Activated T-cell treated with anti-CD3 and anti-CD28 coated beads, Interleukin-2, amount 50 U/mL, for 72 hours (primary cell): ENCODE measurements at regions not wholly inside any gene's neighbourhood (a gene's known extent, or its start where the extent isn't known, plus 50 kb on each side); places are given as distances from the start of the nearest gene placed in this dataset.

Experiments
- ATAC-seq, 2 donors: fragments of 150-1000 bp; cut with Tn5 transposase; replicated peaks in 1 of 2; 2 replicates each; pipeline ENCODE4 v1.10.0; 2021; ENCODE audit warnings: moderate library complexity in 2 of 2, mild to moderate bottlenecking in 1 of 2
- DNase-seq, 2 donors: peaks; one replicate each; pipeline ENCODE4 v3.0.0; 2021 to 2022; ENCODE audit warnings: mixed read lengths in 1 of 2
- H3K27ac Mint-ChIP-seq: one replicate; pipeline ENCODE4 v1.8.0; 2022; ENCODE audit warnings: mild to moderate bottlenecking, moderate library complexity, mixed read lengths
- H3K27me3 Mint-ChIP-seq: one replicate; pipeline ENCODE4 v1.8.0; 2022; ENCODE audit warnings: low read depth, mixed read lengths
- H3K36me3 Mint-ChIP-seq, 2 donors: one replicate each; pipeline ENCODE4 v1.8.0; 2022; ENCODE audit warnings: mixed read lengths in 2 of 2, mild to moderate bottlenecking in 1 of 2; ENCODE audit not compliant: insufficient read depth in 2 of 2
- H3K4me1 Mint-ChIP-seq: one replicate; pipeline ENCODE4 v1.8.0; 2022; ENCODE audit warnings: low read depth, mixed read lengths
- H3K4me3 Mint-ChIP-seq, 2 donors: one replicate each; pipeline ENCODE4 v1.8.0; 2022; ENCODE audit warnings: mild to moderate bottlenecking in 2 of 2, mixed read lengths in 2 of 2, moderate library complexity in 2 of 2
- H3K9me3 Mint-ChIP-seq, 2 donors: one replicate each; pipeline ENCODE4 v1.8.0; 2022; ENCODE audit warnings: mixed read lengths in 2 of 2

GRCh38 chr17:36824678-36825101 is 112.6 kb upstream of the LHX1 start:
- no peaks in the 10 kb centered on the region for H3K4me1 Mint-ChIP-seq

GRCh38 chr17:36825113-36825512 is 112.2 kb upstream of the LHX1 start:
- ATAC-seq: no peak
- Mint-ChIP-seq H3K27ac (no peak overlapping the region), H3K36me3 (no peaks in the 10 kb centered on the region), H3K27me3 (peaks cover 47% of the 10 kb centered on the region), H3K9me3 (no peaks in the 10 kb centered on the region), H3K4me1 (no peaks in the 10 kb centered on the region), H3K4me3 (no peak overlapping the region)
- DNase-seq: no peak

More at GRCh38 chr17:36824678-36825101, 112.6 kb upstream of the LHX1 start:
- H3K4me3 Mint-ChIP-seq: no peak overlapping the region
- no peaks in the 10 kb centered on the region for H3K9me3 Mint-ChIP-seq
- ATAC-seq: no peak
- H3K27ac Mint-ChIP-seq: no peak overlapping the region
- no peak for DNase-seq
- no peaks in the 10 kb centered on the region for H3K36me3 Mint-ChIP-seq
- peaks cover 47% of the 10 kb centered on the region for H3K27me3 Mint-ChIP-seq

GRCh38 chr17:36825521-36825920 is 111.8 kb upstream of the LHX1 start:
- Mint-ChIP-seq H3K27ac (no peak overlapping the region), H3K9me3 (no peaks in the 10 kb centered on the region), H3K4me1 (no peaks in the 10 kb centered on the region), H3K4me3 (no peak overlapping the region), H3K27me3 (peaks cover 47% of the 10 kb centered on the region), H3K36me3 (no peaks in the 10 kb centered on the region)
- DNase-seq (no peak), ATAC-seq (no peak)

- H3K4me1 Mint-ChIP-seq: no peaks in the 10 kb centered on the region
- no peaks in the 10 kb centered on the region for H3K36me3 Mint-ChIP-seq
- no peak overlapping the region for H3K27ac Mint-ChIP-seq
- DNase-seq: no peak
- no peaks in the 10 kb centered on the region for H3K9me3 Mint-ChIP-seq
- ATAC-seq: no peak
- peaks cover 47% of the 10 kb centered on the region for H3K27me3 Mint-ChIP-seq
- H3K4me3 Mint-ChIP-seq: no peak overlapping the region
Observed at GRCh38 chr17:36825951-36826350, 111.3 kb upstream of the LHX1 start.

GRCh38 chr17:36827081-36827480 is 110.2 kb upstream of the LHX1 start:
- DNase-seq: no peak
- peaks cover 42% of the 10 kb centered on the region for H3K27me3 Mint-ChIP-seq
- no peak for ATAC-seq
- H3K36me3 Mint-ChIP-seq: no peaks in the 10 kb centered on the region
- no peaks in the 10 kb centered on the region for H3K4me1 Mint-ChIP-seq
- no peak overlapping the region for H3K4me3 Mint-ChIP-seq
- no peak overlapping the region for H3K27ac Mint-ChIP-seq
- H3K9me3 Mint-ChIP-seq: no peaks in the 10 kb centered on the region

- H3K9me3 Mint-ChIP-seq: no peaks in the 10 kb centered on the region
- no peaks in the 10 kb centered on the region for H3K4me1 Mint-ChIP-seq
- H3K4me3 Mint-ChIP-seq: no peak overlapping the region
- H3K27me3 Mint-ChIP-seq: peaks cover 35% of the 10 kb centered on the region
- H3K27ac Mint-ChIP-seq: no peak overlapping the region
- DNase-seq (no peak), ATAC-seq (no peak)
- H3K36me3 Mint-ChIP-seq: no peaks in the 10 kb centered on the region
Observed at GRCh38 chr17:36829676-36830075, 107.6 kb upstream of the LHX1 start.

- no peak overlapping the region for H3K4me3 Mint-ChIP-seq
- H3K4me1 Mint-ChIP-seq: no peaks in the 10 kb centered on the region
- H3K27me3 Mint-ChIP-seq: peaks cover 19% of the 10 kb centered on the region
- DNase-seq (no peak), ATAC-seq (no peak)
- no peaks in the 10 kb centered on the region for H3K9me3 Mint-ChIP-seq
- H3K36me3 Mint-ChIP-seq: no peaks in the 10 kb centered on the region
- H3K27ac Mint-ChIP-seq: no peak overlapping the region
Observed at GRCh38 chr17:36833279-36833678, 104.0 kb upstream of the LHX1 start.

GRCh38 chr17:36835036-36835435 is 102.2 kb upstream of the LHX1 start:
- no peaks in the 10 kb centered on the region for H3K4me1 Mint-ChIP-seq
- no peak overlapping the region for H3K27ac Mint-ChIP-seq
- H3K36me3 Mint-ChIP-seq: no peaks in the 10 kb centered on the region
- H3K4me3 Mint-ChIP-seq: no peak overlapping the region
- no peak for DNase-seq
- ATAC-seq: no peak
- H3K9me3 Mint-ChIP-seq: no peaks in the 10 kb centered on the region
- H3K27me3 Mint-ChIP-seq: peaks cover 13% of the 10 kb centered on the region

- DNase-seq: no peak
- H3K9me3 Mint-ChIP-seq: no peaks in the 10 kb centered on the region
- H3K36me3 Mint-ChIP-seq: peaks cover 0 to 2% of the 10 kb centered on the region in 2 donors
- no peak overlapping the region for H3K27ac Mint-ChIP-seq
- no peaks in the 10 kb centered on the region for H3K4me1 Mint-ChIP-seq
- peaks cover 20% of the 10 kb centered on the region for H3K27me3 Mint-ChIP-seq
- no peak for ATAC-seq
- H3K4me3 Mint-ChIP-seq: no peak overlapping the region
Observed at GRCh38 chr17:36837195-36837938, 99.9 kb upstream of the LHX1 start.

- Mint-ChIP-seq H3K36me3 (peaks cover 0 to 2% of the 10 kb centered on the region in 2 donors), H3K27me3 (peaks cover 26% of the 10 kb centered on the region), H3K4me3 (no peak overlapping the region), H3K4me1 (no peaks in the 10 kb centered on the region), H3K9me3 (no peaks in the 10 kb centered on the region), H3K27ac (no peak overlapping the region)
- DNase-seq (no peak), ATAC-seq (no peak)
Observed at GRCh38 chr17:36837939-36838272, 99.4 kb upstream of the LHX1 start.

GRCh38 chr17:36839256-36839655 is 98.0 kb upstream of the LHX1 start:
- Mint-ChIP-seq H3K27me3 (peaks cover 36% of the 10 kb centered on the region), H3K4me1 (peaks cover 7% of the 10 kb centered on the region), H3K27ac (no peak overlapping the region), H3K9me3 (no peaks in the 10 kb centered on the region), H3K4me3 (no peak overlapping the region), H3K36me3 (peaks cover 0 to 2% of the 10 kb centered on the region in 2 donors)
- DNase-seq: no peak
- no peak for ATAC-seq

GRCh38 chr17:36840796-36841195 is 96.5 kb upstream of the LHX1 start:
- ATAC-seq: no peak
- H3K9me3 Mint-ChIP-seq: no peaks in the 10 kb centered on the region
- no peak overlapping the region for H3K27ac Mint-ChIP-seq
- DNase-seq: no peak
- H3K4me3 Mint-ChIP-seq: no peak overlapping the region
- peaks cover 46% of the 10 kb centered on the region for H3K27me3 Mint-ChIP-seq
- H3K36me3 Mint-ChIP-seq: peaks cover 0 to 2% of the 10 kb centered on the region in 2 donors
- peaks cover 9% of the 10 kb centered on the region for H3K4me1 Mint-ChIP-seq

GRCh38 chr17:36842231-36842819 is 95.0 kb upstream of the LHX1 start:
- Mint-ChIP-seq H3K4me3 (no peak overlapping the region), H3K27me3 (peaks cover 59% of the 10 kb centered on the region), H3K4me1 (peaks cover 9% of the 10 kb centered on the region), H3K36me3 (peaks cover 0 to 2% of the 10 kb centered on the region in 2 donors), H3K27ac (no peak overlapping the region), H3K9me3 (no peaks in the 10 kb centered on the region)
- DNase-seq: no peak
- no peak for ATAC-seq
